ENCODE measurements at regions not wholly inside any gene's neighbourhood (a gene's known extent, or its start where the extent isn't known, plus 50 kb on each side); places are given as distances from the start of the nearest gene placed in this dataset.
"Not testable (repeated sequence)": the region's sequence is repeated elsewhere in the genome, so short reads cannot be mapped to it uniquely, and the experiment has no call there.

GRCh38 chr9:21533597-21533996, 51.5 kb upstream of the IFNE start:
- DNase-seq = no peak

GRCh38 chr9:21535396-21535795, 53.3 kb upstream of the IFNE start:
- no peak for DNase-seq

- DNase-seq = no peak
Measured at GRCh38 chr9:21542787-21543186, 60.7 kb upstream of the IFNE start.

DNA sequence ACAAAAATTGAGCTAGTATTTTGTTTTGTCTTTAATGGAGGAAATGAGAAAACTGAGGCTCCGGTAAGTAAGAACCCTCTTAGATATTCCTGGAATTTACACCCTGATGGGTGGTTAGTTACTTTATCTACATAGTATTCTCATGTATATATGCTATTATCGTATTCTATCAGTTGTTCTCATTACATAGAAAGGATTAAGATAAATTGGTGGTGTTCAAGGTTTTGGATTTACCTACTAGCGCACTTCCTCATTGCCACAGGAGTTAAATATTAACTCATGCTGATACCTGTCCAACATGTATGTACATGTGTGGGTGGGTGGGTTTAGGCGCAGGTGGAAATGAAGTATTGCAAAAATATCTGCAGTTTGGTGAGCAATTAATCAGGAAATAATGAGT, 61.1 kb upstream of the IFNE start:
- DNase-seq = no peak

- not testable (repeated sequence) for DNase-seq
Measured at GRCh38 chr9:21543816-21544215, 61.7 kb upstream of the IFNE start.

GRCh38 chr9:21546949-21547348, 64.8 kb upstream of the IFNE start:
- no peak for DNase-seq

DNA sequence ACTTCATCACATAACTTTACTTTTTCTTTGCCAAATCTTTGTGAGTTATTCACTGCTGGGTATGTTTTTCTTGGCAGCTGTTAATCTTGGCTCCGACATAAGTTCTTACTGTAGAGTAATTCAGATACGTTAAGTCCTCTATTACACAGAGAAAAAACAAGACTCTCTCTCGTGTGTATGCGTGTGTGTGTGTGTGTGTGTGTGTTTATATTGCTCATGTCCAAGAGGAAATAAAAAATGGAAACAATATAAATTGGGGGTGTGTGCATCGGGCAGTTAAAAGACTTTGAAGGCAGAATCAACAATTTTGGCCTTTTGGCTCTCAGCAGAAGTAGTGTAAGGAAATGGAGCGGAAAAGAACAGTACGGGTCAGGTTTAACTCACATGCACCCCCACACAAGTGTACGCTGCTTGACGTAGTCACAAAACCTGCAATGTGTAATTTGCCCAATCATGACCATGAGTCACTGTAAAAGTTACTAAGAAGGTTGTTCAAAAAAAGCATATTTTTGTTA, 67.2 kb upstream of the IFNE start:
- no peak for DNase-seq

- DNase-seq = no peak
Measured at GRCh38 chr9:21549890-21550289, 67.8 kb upstream of the IFNE start.

- DNase-seq = no peak
Measured at GRCh38 chr9:21550392-21550791, 68.3 kb upstream of the IFNE start.

GRCh38 chr9:21551401-21551800, 69.3 kb upstream of the IFNE start:
- DNase-seq = no peak

DNA sequence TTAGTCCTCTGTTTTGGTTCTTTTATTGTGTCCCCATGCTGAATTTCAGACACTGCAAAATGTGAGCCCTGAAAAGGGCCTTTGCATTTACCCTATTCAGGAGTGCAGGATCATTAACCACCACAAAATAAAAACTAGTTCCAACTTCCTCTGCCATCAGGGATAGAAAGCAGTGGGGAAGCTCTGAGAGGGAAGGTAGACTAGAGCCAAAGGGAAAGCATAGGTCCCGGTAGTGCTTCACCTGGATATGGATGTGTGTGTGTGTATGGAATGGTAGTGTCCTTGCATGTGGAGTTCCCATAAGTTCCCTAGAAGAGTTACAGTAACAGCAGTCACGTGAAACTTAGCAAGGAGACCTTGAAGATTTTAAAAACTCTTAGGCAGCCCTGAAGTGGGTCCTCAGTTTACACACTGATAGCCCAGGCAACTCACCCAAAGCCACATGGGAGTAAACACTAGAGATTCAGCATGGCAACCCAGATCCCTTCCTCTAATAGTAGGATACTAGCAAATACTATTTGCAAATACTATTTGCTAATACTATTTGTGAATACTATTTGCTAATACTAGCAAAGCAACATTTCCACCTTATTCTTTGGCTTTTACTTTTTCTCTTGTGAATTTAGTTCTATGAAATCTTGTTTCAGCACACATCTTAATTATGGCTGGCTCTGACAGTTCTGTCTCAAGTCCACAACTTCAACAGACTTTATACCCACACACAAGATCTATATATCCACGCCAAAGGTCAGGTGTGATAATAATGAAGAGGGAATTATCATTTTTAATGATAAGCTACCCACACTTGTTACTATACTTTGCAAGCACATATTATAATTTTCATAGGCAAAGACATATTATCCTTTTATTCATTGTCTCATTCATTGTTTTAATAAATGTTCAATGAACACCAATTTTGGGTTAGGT, 70.4 kb upstream of the IFNE start:
- DNase-seq = no peak

- no peak for DNase-seq
Measured at GRCh38 chr9:21553441-21553840, 71.3 kb upstream of the IFNE start.

GRCh38 chr9:21554813-21555212, 72.7 kb upstream of the IFNE start:
- DNase-seq = no peak

DNA sequence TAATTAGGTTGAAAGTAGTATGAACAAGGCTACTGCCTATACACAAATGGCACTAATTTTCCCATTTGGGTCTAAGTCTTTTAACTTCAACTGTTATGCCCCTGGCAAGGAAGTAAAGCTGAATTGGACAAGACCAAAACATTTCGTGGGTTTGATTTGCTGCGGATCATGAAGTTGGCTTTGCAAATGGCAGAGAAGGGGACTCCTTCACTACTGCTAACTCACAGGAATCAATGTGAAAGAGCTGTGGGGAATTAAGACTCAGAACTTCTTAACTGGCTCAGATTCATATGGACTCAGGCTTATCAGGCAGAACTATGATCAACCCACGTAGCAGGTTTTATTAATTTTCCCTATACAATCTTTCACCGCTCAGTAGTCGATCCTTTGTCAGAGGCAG, 73.8 kb upstream of the IFNE start:
- DNase-seq = no peak

DNA sequence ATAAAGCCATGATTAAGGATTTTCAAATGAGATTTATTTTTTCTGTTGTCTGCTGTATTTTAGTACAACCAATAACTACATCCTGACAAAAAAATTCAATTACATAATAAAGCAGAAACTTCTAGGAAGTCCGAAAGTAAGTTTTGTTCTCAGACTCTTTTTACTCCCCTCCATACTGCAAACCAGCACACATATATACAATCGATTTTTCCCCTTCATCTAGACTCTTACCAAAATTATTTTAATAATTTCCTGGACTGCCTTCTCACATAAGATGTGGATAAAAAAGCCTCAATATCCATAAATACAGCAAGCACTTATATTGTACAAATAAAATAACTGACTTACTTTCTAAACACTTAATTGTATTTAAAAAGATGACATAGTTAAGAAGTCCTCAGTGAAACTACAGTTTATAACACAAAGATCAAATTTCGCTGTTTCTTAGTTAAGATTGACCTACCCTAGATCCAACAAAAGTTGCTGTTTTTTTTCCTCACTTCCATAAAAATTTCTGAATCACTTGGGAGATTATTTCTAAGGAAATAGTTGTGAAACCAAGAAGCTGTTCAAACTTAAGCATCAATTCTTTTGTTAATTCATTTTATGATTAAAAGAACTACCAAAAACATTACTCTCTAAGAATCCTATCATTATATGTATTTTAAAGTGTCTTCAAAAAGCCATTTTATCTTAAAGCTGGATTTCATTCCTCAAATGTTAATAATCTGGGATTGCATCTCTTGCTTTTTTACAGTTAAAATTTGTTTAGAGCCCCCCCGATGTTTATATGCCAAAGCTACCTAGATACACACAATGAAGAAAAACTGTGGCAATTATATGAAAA, 74.7 kb upstream of the IFNE start:
- DNase-seq = no peak

- no peak for DNase-seq
Measured at GRCh38 chr9:21557428-21557768, 75.3 kb upstream of the IFNE start.

- DNase-seq = no peak
Measured at GRCh38 chr9:21558079-21558478, 76.0 kb upstream of the IFNE start.

GRCh38 chr9:21558615-21559401, 76.7 kb upstream of the IFNE start:
- DNase-seq = no peak

DNA sequence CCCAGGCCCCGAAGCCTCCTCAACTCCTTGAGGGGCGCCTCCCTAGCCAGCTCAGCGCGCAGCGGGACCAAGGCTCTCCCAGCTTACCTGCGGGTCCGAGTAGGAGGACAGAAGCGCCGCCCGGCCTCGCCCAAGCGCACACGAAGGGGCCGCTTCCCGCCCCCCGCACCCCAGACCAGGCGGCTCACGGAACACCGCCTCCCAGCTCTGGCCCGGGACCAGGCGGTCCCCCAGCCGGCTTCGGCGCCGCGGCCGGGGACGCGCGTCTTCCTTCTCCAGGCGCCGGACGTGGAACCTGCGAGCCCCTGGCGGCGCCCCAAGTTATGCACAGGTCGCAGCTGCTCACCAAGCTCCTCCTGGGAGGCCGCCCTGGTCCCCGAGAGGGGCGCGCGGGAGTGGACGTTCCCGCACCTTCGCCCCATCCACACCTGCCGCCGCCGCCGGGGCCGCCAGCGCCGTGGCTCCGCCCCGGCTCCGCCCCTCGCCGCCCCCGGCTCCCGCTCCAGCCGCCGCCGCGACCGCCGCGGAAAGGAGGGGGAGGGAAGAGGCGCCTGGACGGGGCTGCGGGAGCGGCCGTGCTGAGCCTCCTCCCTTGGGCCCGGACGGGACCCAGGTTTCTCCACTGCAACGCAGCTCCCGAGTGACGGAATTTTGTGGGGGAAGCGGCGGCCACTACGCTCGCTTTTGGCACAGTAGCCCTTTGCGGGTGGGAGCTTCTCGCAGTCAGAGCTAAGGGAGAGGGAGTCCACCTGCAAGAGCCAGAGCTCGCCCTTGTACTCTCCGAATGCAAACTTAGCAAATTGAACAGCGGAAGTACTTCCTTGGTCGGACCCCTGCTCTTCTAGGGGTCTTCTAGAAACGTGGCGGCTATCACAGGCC, 77.5 kb upstream of the IFNE start:
- peak; percentile 44 for DNase-seq

DNA sequence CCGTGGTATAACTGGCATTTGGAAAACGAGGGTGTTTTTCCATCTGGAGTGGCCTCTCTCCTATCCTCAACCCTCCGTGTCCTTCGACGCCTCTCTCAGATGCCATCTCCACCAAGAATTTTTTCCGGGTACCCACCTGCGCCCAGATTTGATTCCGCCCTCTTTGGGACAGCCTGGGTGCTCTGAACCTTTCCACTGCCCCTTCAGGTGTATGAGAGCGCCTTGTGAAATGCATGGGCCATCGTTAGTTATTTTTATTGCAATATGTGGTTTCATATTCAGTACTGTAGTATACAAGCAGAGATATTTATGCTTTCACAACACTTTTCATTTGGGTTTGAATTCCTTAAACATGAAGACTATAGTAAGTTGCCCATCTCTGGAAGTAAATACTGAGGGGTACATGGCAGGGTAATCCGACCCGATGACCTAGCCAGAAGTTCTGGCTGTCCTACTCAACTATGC, 78.2 kb upstream of the IFNE start:
- no peak for DNase-seq

GRCh38 chr9:21561502-21561901, 79.4 kb upstream of the IFNE start:
- DNase-seq = no peak

- no peak for DNase-seq
Measured at GRCh38 chr9:21564175-21564574, 82.1 kb upstream of the IFNE start.

Data from activated CD4-positive, CD25-positive, alpha-beta regulatory T cell treated with anti-CD3 and anti-CD28 coated beads, Interleukin-2, amount 50 U/mL, for 72 hours (primary cell).